A204.1 (cell line): ENCODE measurements at regions not wholly inside any gene's neighbourhood (a gene's known extent, or its start where the extent isn't known, plus 50 kb on each side); places are given as distances from the start of the nearest gene placed in this dataset.

Experiments used
- FAIRE-seq: peaks from 2 replicates; lab custom pipeline; 2012; peaks lifted over from hg19 to GRCh38; lab: Jason Lieb, UNC

DNA sequence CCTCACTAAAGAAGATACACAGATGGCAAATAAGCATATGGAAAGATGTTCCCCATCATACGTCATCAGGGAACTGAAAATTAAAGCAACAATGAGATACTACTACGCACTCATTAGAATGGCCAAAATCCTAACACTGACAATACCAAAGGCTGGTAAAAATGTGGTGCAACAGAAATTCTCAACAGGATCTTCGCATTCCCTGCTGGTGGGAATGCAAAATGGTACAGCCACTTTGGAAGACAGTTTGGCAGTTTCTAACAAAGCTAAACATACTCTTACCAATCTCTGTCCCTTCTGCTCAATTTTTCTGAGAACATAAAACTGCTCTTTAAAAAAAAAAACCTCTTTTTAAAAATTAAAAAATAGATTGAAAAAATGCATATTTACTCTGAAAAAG, 300.2 kb downstream of the FBXW7 start:
- FAIRE-seq, result no peak

DNA sequence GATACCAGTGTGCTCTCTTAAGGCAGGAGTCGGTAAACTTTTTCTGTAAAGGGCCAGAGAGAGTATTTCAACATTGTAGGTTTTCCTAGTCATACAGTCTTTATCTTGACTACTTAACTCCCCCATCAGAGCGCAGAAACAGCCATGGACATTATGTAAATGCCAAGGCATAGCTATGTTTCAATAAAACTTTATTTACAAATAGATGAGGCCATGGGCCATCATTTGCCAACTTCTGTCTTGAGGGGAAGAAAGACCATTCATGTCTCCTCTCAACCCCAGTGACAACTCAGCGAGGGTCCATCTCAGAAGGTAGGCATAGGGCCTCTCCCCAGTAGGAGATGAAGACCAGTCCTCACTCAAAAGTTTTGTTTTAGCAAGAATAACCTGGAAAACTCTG, 301.3 kb downstream of the FBXW7 start:
- FAIRE-seq, result no peak

GRCh38 chr4:152232271-152232670, 303.6 kb downstream of the FBXW7 start:
- no peak for FAIRE-seq

DNA sequence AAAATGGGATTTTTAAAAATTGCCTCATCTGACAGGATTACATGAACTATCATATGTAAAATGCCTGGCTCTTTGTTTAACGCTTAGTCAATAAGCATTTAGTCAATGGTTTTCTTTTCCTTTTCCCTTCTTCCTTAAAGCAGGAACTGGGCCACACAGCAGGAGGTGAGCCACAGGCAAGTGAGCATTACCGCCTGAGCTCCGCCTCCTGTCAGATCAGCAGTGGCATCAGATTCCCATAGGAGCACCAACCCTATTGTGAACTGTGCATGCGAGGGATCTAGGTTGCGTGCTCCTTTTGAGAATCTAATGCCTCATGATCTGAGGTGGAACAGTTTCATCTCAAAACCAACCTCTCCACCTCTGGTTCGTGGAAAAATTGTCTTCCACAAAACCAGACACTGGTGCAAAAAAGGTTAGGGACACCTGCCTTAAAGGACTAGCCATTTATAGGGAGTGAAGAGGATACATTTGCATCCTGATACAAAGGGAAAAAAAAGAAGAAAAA, 306.1 kb downstream of the FBXW7 start:
- no peak for FAIRE-seq

- no peak for FAIRE-seq
Measured at GRCh38 chr4:152225680-152226079, 310.2 kb downstream of the FBXW7 start.

DNA sequence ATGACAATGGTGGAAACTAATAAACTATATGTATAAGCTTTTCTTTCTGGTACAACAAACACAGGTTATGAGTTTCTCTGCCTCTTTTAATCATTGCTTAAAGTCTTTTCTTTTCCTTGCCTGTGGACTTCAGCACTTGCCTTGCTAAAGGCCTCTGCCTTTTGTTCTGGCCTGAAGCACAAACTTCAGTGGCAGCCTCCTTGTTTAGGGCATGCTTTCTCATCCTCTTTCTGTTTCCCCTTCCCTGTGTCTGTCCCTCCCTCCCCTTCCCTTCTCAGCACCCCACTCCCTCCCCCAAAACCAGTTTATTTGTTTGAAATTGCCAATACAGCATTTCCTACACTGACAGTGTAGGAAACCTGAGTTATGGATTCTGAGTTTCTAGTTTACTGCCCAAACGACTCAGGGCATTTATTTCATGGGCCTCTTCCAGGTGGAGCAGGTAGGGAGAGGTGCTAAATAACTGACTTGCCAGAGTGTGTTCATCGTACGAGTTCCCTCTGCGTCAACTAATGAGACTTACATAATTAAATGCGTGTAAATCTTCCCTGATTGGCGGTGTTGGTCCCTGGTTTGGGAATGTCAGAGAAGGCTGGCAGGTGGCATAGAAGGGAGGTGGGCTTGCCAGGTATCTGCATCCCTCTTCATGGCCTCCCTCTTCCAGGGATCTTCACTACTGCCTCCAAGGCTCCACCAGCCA, 311.0 kb downstream of the FBXW7 start:
- no peak for FAIRE-seq

- FAIRE-seq, result no peak
Measured at GRCh38 chr4:152224223-152224622, 311.7 kb downstream of the FBXW7 start.

GRCh38 chr4:152223600-152223999, 312.3 kb downstream of the FBXW7 start:
- no peak for FAIRE-seq

DNA sequence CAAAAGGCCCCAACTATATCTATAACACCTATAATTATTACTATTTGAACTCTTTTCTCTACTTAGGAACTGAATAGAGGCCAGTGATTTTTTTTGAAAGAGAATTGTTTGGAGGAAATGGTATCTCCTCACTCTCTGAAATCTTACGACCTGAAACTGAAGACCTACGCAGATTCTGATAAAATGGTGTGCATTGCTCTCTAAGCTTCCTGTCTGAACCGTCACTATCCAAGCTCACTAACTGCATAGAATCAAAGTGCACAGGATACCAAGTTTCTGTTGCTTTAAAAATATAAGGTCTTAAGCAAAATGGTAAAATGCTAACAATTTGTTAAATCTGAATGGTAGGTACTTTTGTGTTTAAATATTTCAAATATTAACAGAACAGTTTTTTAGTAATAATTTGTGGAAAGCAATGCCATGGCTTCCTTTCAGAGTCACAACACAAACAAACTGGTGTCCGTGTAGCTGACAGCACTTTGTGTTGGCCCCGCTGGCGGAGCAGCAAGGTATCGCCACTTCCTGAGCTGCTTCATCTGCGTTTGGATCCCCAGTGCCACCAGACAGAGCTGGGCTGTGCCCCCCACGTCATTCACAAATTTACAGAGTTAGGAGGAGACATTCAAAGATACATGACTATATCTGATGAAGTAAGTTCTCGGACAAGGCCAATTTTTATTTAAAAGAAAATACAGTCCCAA, 313.9 kb downstream of the FBXW7 start:
- no peak for FAIRE-seq

GRCh38 chr4:152220201-152220666, 315.7 kb downstream of the FBXW7 start:
- no peak for FAIRE-seq

DNA sequence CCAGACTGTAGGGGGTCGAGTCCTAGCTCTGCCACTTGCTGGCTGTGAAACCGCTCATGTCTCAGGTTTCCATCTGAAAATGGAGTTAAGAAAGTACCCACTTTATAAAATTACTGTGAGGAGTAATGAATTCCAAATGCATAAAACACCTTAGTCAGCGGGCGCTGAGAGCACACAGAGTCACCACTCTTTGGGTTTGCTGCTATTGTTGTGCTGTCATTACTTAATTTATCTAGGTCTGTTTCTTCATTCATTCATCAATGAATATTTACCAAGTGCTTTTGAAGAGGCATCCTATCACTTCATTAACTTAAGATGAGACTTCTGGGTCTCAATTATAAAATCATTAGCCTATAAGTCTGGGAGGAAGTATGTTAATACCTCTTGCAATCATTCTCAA, 317.3 kb downstream of the FBXW7 start:
- FAIRE-seq, result no peak

- FAIRE-seq, result no peak
Measured at GRCh38 chr4:152217896-152218295, 318.0 kb downstream of the FBXW7 start.

DNA sequence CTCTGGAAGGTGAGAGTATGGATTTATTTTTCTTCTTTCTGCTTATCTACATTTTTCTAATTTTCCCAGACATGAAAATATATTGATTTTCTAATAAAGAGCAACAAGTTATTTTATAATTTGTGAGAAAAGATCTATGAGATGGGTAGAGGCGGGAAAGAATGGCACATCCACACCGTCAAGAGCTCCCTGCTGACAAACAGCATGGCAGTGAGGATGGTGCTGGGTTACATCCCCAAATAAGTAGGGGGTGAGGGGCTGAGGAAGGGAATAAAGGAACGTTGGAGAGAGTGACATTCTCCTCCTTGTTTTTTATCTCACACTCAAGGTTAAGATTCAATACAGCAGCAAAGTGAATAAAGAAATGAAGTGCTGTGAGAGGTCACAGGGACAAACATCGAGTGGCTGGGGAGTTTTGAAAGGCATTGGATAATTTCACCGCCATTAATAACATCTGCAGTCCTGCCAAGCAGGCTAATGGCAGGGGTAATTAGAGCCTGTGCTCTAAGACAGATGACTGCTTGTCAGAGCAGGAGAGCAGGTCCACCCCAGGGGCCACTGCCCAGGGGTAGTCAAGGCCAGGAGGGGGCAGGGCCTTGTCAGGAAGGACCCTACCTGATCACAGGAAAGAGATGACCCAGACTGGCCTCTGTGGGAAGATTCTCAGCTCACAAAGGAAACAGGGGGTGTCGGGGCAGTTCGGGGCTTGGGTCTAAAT, 323.8 kb downstream of the FBXW7 start:
- no peak for FAIRE-seq

DNA sequence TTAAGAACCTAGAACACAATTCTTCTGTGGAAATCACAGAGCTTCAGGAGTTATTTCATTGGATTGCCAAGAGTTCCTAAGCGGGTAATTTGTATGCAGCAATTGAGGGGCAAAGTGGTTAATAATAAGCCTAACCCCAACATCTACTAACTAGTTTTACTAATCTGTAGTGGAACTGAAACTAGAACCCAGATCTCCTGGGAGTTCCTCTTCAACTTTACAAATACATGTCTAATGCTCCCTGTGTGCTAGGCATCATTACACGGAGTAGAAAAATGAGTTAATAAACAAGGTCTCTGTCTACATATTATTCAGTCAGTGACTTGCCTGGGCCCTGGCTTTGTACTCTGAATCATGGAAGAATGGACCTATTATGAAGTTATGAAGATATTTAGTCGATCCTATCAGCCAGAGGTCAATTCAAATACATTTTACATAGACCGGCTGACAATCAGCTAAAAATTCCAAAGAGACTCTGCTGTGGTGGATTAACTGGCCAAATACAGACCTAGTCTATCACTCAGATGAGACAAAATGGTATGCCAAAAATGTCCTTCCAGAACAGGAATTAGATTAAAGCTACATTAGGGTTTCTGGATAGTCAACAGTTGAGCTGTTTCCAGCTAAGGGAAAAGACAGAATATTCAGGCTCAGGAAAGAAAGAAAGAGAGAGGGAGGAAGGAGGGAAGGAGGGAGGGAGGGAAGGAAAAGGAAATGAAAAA, 326.0 kb downstream of the FBXW7 start:
- FAIRE-seq, result no peak

GRCh38 chr4:152207378-152207720, 328.5 kb downstream of the FBXW7 start:
- no peak for FAIRE-seq

DNA sequence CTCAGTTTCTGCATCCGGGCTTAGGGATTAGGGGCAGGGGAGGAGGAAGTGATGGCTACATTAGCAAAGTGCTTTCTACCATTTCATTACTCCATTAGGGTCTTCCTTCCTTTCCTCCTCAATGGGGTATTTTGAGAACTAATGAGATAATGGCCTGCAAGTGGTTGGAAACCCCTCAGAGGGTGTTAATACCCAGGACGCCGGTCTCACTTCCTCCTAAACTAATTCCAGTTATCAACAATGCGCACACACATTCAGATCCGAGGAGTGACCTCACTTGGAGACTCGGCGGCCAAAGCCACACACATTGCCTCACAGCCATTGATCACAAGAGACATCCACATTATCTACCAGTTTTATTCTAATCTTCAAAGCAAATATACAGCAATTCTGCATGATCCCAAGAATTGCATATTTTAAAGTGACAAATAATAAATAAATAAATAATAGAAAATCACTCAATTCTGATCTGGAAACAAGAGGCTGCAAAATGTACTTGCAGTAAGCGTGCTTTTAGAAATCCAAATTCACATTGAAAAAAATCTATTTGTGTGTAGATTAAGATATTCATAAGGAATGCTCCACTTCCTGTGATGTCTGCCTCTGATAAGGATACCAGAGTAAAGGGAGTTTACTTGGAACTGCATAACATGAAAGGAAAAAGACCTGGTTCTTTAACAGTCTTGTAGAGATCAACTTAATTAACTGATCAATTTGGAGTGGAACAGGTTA, 329.1 kb downstream of the FBXW7 start:
- FAIRE-seq, result no peak

GRCh38 chr4:152206185-152206584, 329.7 kb downstream of the FBXW7 start:
- no peak for FAIRE-seq

- no peak for FAIRE-seq
Measured at GRCh38 chr4:152202415-152202814, 333.5 kb downstream of the FBXW7 start.

GRCh38 chr4:152200511-152201333, 335.2 kb downstream of the FBXW7 start:
- no peak for FAIRE-seq

GRCh38 chr4:152197211-152197610, 338.7 kb downstream of the FBXW7 start:
- no peak for FAIRE-seq

- no peak for FAIRE-seq
Measured at GRCh38 chr4:152195888-152196287, 340.0 kb downstream of the FBXW7 start.
